Right lobe of liver (tissue), 4 donors: ENCODE measurements at regions not wholly inside any gene's neighbourhood (a gene's known extent, or its start where the extent isn't known, plus 50 kb on each side); places are given as distances from the start of the nearest gene placed in this dataset.

Experiments used
- POLR2A ChIP-seq: fragments of 450-650 bp; IDR thresholded peaks from one replicate; pipeline ENCODE4 v1.6.1; 2017; ENCODE audit warnings: antibody characterized with exemption, mild to moderate bottlenecking
- TF ChIP-seq, protein P1 (sequence below), 4 donors: fragments of 200-600 bp in 3 of 4; fragments of 450-650 bp in 1 of 4; IDR thresholded peaks; one replicate each; pipeline versions ENCODE4 v1.5.1 to v1.8.0; 2016 to 2022; ENCODE audit warnings: antibody characterized with exemption in 4 of 4, mild to moderate bottlenecking in 2 of 4
- donor health status: DM: no; HTN: no; CAD: no.
- donor health status: DM: no; HTN: no; CAD: no.
- donor health status: DM: no; HTN: yes; CAD: no.

- TF ChIP-seq POLR2A, result no peak
- TF ChIP-seq, protein P1, sequence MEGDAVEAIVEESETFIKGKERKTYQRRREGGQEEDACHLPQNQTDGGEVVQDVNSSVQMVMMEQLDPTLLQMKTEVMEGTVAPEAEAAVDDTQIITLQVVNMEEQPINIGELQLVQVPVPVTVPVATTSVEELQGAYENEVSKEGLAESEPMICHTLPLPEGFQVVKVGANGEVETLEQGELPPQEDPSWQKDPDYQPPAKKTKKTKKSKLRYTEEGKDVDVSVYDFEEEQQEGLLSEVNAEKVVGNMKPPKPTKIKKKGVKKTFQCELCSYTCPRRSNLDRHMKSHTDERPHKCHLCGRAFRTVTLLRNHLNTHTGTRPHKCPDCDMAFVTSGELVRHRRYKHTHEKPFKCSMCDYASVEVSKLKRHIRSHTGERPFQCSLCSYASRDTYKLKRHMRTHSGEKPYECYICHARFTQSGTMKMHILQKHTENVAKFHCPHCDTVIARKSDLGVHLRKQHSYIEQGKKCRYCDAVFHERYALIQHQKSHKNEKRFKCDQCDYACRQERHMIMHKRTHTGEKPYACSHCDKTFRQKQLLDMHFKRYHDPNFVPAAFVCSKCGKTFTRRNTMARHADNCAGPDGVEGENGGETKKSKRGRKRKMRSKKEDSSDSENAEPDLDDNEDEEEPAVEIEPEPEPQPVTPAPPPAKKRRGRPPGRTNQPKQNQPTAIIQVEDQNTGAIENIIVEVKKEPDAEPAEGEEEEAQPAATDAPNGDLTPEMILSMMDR (IDR thresholded peaks at IDR 0.05), result peak in 1 of 4 donors; percentile 14
Observed at GRCh38 chr9:86626802-86627201, 272.6 kb upstream of the TUT7 start.
